ENCODE measurements at regions not wholly inside any gene's neighbourhood (a gene's known extent, or its start where the extent isn't known, plus 50 kb on each side); places are given as distances from the start of the nearest gene placed in this dataset.

DNA sequence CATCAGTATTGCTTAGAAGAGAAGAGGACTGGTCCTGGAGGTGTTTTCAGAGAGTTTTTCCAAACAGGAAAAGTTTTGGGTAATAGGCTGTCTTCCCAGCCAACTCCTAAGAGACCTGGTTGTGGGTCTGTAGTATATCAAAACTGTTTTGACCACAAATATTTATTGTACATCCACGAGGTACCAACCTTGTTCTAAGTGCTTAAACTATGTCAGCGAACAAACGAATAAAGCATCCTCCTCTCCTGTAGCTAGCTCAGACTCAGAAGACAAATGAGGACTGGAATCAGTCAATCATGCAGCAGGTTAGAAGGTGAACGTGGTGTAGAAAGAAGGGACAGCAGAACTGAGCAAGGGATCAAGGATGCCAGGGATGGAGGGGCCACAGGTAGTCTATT is 61.6 kb upstream of the MKI67 start:
- Histone ChIP-seq H3K79me2 (ENCODE audit: insufficient read depth, low read length) (no peaks in the 10 kb centered on the region), H4K20me1 (ENCODE audit: insufficient read depth) (no peaks in the 10 kb centered on the region), H3K27ac (ENCODE audit: low read depth, low read length) (no peak overlapping the region), H3K9me2 (ENCODE audit: insufficient read depth) (no peaks in the 10 kb centered on the region), H3K27me3 (ENCODE audit: insufficient read depth, low read length) (peaks cover 43% of the 10 kb centered on the region), H3K4me1 (ENCODE audit: control insufficient read depth in 1 of 2, insufficient read depth in 2 of 2, low read length in 2 of 2) (no peaks in the 10 kb centered on the region), H3K4me3 (replicated peaks in 1 of 2; ENCODE audit: low read depth in 1 of 2, low read length in 2 of 2) (no peak overlapping the region), H3K4me2 (ENCODE audit: low read length) (no peak overlapping the region), H2AFZ (ENCODE audit: low read depth, low read length, poor library complexity, severe bottlenecking) (no peak overlapping the region), H3K9ac (ENCODE audit: low read length) (no peak overlapping the region), H3K36me3 (ENCODE audit: control insufficient read depth in 1 of 2, insufficient read depth in 2 of 2, low read length in 2 of 2) (no peaks in the 10 kb centered on the region), H3K9me3 (ENCODE audit: control insufficient read depth in 1 of 2, insufficient read depth in 1 of 2, low read depth in 1 of 2, low read length in 2 of 2) (no peaks in the 10 kb centered on the region)
- ATAC-seq (no peak), DNase-seq (ENCODE audit: low read depth, low spot score) (no peak)
- ChIA-PET POLR2A (no interaction called here), CTCF (interaction anchor here (2.7 kb wide), 1 partner anchor 9 kb away, joined by 15 read pairs; no protein-coding TSS in a partner anchor), RAD21 (ENCODE audit: low non-redundant PET in 1 of 2, low total read pairs in 2 of 2, uncharacterized antibody in 2 of 2, unreplicated experiment in 2 of 2) (no interaction called here)
- no peak for TF ChIP-seq FOSL1 (IDR thresholded peaks at IDR 0.05; ENCODE audit: low read depth)
- TF ChIP-seq, protein P1, sequence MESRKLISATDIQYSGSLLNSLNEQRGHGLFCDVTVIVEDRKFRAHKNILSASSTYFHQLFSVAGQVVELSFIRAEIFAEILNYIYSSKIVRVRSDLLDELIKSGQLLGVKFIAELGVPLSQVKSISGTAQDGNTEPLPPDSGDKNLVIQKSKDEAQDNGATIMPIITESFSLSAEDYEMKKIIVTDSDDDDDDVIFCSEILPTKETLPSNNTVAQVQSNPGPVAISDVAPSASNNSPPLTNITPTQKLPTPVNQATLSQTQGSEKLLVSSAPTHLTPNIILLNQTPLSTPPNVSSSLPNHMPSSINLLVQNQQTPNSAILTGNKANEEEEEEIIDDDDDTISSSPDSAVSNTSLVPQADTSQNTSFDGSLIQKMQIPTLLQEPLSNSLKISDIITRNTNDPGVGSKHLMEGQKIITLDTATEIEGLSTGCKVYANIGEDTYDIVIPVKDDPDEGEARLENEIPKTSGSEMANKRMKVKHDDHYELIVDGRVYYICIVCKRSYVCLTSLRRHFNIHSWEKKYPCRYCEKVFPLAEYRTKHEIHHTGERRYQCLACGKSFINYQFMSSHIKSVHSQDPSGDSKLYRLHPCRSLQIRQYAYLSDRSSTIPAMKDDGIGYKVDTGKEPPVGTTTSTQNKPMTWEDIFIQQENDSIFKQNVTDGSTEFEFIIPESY (IDR thresholded peaks at IDR 0.05; ENCODE audit: extremely low read depth, insufficient replicate concordance, low read length) = no peak
- no peak for TF ChIP-seq JUND (IDR thresholded peaks at IDR 0.05)
- no peak for TF ChIP-seq ZFX (IDR thresholded peaks at IDR 0.05)
- no peak for TF ChIP-seq SIN3A (IDR thresholded peaks at IDR 0.05; ENCODE audit: low read depth)
- no peak for TF ChIP-seq YY1 (IDR thresholded peaks at IDR 0.05; ENCODE audit: extremely low read depth, insufficient replicate concordance, low read depth, low read length)
- TF ChIP-seq ELF1 (IDR thresholded peaks at IDR 0.05; ENCODE audit: borderline replicate concordance, low read depth) = no peak
- no peak for TF ChIP-seq POLR2A (IDR thresholded peaks at IDR 0.05; ENCODE audit: borderline replicate concordance, extremely low read depth, insufficient read depth, insufficient read length)
- TF ChIP-seq, protein P2, sequence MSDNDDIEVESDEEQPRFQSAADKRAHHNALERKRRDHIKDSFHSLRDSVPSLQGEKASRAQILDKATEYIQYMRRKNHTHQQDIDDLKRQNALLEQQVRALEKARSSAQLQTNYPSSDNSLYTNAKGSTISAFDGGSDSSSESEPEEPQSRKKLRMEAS (IDR thresholded peaks at IDR 0.05) = no peak
- TF ChIP-seq, protein P3, sequence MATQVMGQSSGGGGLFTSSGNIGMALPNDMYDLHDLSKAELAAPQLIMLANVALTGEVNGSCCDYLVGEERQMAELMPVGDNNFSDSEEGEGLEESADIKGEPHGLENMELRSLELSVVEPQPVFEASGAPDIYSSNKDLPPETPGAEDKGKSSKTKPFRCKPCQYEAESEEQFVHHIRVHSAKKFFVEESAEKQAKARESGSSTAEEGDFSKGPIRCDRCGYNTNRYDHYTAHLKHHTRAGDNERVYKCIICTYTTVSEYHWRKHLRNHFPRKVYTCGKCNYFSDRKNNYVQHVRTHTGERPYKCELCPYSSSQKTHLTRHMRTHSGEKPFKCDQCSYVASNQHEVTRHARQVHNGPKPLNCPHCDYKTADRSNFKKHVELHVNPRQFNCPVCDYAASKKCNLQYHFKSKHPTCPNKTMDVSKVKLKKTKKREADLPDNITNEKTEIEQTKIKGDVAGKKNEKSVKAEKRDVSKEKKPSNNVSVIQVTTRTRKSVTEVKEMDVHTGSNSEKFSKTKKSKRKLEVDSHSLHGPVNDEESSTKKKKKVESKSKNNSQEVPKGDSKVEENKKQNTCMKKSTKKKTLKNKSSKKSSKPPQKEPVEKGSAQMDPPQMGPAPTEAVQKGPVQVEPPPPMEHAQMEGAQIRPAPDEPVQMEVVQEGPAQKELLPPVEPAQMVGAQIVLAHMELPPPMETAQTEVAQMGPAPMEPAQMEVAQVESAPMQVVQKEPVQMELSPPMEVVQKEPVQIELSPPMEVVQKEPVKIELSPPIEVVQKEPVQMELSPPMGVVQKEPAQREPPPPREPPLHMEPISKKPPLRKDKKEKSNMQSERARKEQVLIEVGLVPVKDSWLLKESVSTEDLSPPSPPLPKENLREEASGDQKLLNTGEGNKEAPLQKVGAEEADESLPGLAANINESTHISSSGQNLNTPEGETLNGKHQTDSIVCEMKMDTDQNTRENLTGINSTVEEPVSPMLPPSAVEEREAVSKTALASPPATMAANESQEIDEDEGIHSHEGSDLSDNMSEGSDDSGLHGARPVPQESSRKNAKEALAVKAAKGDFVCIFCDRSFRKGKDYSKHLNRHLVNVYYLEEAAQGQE (IDR thresholded peaks at IDR 0.05; ENCODE audit: low read depth) = no peak
- no peak for TF ChIP-seq RAD21 (IDR thresholded peaks at IDR 0.05; ENCODE audit: low read depth)
- TF ChIP-seq POLR2AphosphoS5 (IDR thresholded peaks at IDR 0.05; ENCODE audit: low read depth, low read length) = no peak
- TF ChIP-seq SRF (IDR thresholded peaks at IDR 0.05; ENCODE audit: low read depth) = no peak
- no peak for TF ChIP-seq TCF7L2 (IDR thresholded peaks at IDR 0.05; ENCODE audit: borderline replicate concordance, extremely low read depth, insufficient read depth, insufficient read length)
- no peak for TF ChIP-seq ZNF274 (IDR thresholded peaks at IDR 0.05; ENCODE audit: low read depth, low read length)
- TF ChIP-seq, protein P4, sequence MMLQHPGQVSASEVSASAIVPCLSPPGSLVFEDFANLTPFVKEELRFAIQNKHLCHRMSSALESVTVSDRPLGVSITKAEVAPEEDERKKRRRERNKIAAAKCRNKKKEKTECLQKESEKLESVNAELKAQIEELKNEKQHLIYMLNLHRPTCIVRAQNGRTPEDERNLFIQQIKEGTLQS (IDR thresholded peaks at IDR 0.05) = no peak
- TF ChIP-seq SP1 (IDR thresholded peaks at IDR 0.05; ENCODE audit: low read depth) = no peak
- BruUV-seq (replicated peaks) = no TSS peak
- intact Hi-C loops (cut with micrococcal nuclease) = no loop called here
